GM18511 (cell line): ENCODE measurements at regions not wholly inside any gene's neighbourhood (a gene's known extent, or its start where the extent isn't known, plus 50 kb on each side); places are given as distances from the start of the nearest gene placed in this dataset.
"Not testable (repeated sequence)": the region's sequence is repeated elsewhere in the genome, so short reads cannot be mapped to it uniquely, and the experiment has no call there.

Source experiments
- ATAC-seq: cut with Tn5 transposase; IDR thresholded peaks from one replicate; pipeline ENCODE4 v1.9.1; 2021; ENCODE audit warnings: mild to moderate bottlenecking, moderate library complexity; ENCODE audit not compliant: unreplicated experiment

DNA sequence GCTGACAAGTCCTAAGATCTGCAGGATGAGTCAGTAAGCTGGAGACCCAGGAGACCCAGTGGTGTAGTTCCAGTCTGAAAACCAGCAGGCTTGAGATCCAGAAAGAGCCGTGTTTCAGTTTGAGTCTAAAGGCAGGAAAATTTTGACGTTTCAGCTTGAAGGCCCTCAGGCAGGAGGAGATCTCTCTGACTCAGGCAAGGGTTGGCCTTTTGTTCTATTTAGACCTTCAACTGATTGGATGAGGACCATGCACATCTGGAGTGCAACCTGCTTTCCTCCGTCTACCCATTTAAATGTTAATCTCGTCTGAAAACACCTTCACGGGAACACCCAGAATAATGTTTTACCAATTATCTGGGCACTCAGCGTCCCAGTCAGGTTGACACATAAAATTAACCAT is 69.5 kb downstream of the NPIPA7 start:
- ATAC-seq = not testable (repeated sequence)

DNA sequence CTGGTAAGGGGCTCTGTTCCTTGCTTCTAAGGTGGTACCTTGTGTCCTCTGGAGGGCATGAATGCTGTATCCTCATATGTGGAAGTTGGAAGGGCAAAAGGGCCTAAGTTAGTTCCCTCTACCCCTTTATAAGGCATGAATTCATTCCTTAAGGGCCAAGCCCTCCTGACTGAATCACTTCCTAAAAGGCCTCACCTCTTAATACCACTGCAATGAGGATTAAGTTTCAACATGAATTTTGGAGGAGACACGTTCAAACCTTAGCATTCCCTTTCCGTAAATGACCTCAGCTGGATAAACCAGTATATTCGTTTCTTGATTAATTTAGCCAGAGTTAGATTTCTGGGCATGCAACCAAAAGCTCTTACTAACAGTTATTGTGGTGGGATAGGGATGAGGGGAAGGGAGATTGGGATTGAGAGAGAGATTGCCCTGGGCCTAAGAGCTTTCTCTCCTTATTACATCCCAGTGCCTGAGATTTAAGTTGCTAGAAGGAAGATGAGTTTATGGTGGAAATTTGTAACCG is 70.8 kb downstream of the NPIPA7 start:
- not testable (repeated sequence) for ATAC-seq

DNA sequence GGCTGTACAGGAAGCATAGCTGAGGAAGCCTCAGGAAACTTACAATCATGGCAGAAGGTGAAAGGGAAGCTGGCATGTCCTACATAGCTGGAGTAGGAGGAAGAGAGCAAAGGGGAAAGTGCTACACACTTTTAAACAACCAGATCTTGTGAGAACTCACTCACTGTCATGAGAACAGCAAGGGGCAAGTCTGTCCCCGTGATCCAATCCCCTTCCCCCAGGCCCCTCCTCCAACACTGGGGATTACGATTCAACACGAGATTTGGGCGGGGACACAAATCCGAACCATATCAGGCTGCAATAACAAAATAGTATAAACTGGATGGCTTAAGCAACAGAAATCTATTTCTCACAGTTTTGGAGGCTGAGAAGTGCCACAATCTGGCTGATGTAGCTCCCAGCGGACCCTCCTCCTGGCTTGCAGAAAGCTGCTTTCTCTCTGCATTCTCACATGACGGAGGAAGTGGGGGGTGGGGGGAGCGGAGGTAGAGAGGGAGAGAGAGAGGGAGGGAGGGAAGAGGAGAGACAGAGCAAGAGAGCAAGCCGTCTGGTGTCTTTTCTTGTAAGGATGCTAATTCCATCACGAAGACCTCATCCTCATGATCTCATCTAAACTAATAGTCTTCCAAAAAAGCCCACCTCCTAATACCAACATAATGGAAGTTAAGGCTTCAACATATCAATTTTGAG is 72.9 kb downstream of the NPIPA7 start:
- not testable (repeated sequence) for ATAC-seq

DNA sequence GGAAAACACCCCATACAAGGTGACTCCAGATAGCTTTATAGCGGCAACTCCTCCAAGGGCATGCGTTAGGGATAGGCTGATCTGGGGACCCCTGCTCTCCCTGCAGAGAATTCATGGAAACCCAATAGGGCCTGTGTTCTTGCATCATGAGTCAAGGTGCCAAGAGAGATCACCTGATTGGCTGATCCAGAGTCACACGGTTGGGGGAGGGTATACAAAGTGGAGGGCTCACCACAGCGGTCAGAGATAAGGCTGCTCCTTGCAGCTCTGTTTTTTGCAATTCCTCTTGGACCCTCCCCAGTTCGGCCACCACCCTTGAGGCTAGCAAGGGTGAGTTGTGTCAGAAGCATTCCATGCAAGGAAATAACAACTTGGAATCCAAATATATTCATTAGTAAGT is 79.6 kb downstream of the NPIPA7 start:
- not testable (repeated sequence) for ATAC-seq

DNA sequence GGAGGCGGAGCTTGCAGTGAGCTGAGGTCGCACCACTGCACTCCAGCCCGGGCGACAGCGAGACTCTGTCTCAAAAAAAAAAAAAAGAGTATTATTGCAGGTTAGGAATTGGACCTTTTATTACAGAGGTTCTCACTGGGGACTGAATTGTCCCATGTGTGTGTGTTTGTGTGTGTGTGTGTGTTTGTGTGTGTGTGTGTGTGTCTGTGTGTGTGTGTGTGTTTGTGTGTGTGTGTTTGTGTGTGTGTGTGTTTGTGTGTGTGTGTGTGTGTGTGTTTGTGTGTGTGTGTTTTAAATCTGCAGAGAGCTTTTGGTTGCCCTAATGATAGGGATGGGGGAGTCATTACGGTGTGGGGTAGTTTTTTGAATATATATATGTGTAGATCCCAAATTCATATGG is 84.9 kb downstream of the NPIPA7 start:
- not testable (repeated sequence) for ATAC-seq

DNA sequence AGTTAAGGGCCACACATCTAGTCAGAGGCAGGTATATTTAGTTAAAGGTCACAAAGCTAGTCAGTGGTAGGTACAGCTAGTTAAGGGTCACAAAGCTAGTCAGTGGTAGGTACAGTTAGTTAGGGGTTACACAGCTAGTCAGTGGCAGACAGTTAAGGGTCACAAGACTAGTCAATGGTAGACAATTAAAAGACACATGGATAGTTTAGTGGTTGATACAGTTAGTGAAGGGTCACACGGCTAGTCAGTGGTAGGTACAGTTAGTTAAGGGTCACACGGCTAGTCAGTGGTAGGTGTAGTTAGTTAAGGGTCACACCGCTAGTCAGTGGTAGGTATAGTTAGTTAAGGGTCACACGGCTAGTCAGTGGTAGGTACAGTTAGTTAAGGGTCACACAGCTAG is 110.0 kb downstream of the NPIPA7 start:
- not testable (repeated sequence) for ATAC-seq

DNA sequence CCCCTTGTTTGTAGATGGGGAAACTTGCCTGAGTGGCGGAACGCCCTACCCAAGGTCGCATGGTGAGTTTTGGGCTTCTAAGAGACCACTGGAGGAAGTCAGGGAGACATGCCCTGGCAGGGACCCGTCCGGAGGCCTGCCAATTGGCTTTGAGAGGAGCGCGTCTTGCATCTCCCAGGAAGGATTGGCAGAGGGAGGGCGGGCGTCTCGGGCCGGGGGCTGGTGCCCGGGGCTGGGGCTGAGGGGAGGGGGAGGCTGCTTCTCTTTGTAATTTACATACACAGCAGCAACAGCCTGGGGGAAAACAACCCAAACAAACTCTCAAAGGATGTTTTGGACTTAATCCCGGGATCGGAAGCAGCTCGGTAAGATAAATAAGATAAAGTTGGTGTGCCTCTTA is 110.5 kb downstream of the NPIPA7 start:
- not testable (repeated sequence) for ATAC-seq

DNA sequence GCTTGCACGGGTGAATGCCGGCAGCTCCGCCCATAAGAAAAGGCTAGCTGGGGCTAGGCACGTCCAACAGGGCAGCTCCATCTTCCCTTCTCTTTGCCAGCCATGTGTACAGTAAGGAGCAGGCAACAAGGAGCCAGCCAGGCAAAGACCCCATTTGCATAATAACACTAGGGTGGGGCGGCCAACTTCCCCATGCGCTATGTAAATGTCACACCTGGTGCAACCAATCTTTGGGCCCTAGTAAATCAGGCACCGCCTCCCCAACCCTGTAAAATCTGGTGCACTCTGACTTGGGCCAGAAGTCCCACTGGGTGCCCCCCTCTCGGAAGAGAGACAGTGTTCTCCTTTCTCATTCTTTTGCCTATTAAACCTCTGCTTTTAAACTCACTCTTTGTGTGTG is 115.2 kb downstream of the NPIPA7 start:
- not testable (repeated sequence) for ATAC-seq

DNA sequence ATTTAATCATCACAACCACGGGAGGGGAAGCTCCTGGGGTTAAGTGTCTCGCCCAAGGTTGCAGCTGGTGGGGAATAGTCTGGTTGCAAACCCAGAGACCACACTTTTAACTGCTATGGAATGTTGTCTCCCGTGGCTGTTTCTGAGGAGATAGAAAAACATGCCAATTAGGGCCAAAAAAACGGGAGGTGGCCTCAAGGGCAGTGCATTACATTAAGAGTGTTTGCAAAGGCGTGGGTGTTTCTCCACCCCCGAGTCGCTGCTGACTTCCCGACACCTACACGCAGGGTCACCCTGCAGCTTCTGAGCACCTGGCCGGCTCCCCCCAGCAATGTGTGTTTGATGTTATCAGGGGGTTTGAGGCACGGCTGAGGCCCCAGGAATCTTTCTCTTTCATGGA is 116.1 kb downstream of the NPIPA7 start:
- not testable (repeated sequence) for ATAC-seq

DNA sequence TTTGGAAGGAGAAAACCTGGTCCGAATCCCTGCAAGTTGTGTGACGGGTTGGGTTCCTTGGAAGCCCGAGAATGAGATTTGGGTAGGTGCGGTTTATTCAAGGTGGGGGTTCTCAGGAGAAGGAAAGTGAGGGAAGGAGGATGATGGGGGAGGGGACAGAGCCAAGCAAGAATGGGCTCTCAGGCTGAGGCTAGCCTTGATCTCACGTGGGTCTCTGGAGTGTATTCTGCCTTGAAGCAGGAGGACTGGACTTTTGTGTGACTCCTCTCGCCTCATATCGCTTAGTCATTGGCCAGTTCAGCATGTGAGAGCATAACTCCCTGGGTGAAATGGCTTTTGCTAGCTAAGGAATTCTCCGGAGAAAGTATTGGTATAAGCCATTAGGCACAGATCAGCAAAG is 120.9 kb downstream of the NPIPA7 start:
- not testable (repeated sequence) for ATAC-seq

DNA sequence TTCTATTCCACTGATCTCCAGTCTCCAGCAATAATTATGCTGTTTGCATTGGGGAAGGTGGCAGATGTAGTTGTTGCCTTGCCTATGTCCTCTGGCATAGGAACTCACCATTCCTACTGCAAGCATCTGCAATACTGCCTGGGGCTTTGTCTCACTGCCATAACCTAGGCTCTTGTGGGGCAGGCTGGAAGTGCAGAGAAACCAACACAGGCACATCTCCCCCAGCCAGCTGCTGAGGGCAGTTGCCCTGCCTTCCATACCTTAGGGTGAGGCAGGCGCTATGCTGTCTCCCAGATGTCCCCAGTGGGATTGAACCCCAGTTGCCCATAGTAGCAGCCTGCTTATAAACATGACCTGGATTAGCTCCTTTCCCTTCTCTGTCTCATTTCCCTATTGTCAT is 128.1 kb downstream of the NPIPA7 start:
- not testable (repeated sequence) for ATAC-seq

DNA sequence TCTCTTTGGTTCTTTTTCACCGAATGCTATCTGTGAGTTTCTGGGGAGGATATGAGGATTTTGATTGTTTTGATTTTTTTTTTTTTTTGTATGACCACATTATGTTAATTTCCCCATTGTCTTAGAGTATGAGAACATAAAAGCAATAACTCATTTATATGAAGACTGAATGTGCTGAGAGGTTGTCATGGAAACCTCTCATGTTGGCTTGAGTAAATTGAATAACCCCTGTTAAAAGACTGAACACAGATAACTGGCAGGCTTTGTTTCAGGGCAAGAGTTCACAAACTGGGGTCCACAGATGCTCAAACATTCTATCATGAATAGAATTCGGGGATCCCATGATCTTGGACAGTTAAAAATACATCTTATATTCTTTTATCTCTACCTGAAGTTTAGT is 129.4 kb downstream of the NPIPA7 start:
- ATAC-seq = not testable (repeated sequence)

DNA sequence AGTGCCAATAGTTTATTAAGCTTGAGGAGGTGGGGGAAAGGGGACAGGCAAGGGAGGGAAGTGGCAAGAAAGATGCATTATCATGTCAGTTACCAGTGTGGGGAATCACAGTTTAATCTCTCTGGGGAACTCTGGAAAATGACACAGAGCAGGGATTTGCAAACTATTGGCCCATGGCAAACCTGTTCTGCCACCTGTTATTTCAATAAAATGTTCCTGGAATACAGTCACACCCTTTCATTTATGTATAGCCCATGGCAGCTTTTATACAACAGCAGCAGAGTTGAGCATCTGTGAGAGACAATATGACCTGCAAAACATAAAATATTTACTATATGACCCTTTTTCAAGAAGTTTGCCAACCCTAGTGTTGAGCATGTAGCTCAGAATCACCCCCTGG is 140.5 kb downstream of the NPIPA7 start:
- ATAC-seq = not testable (repeated sequence)

DNA sequence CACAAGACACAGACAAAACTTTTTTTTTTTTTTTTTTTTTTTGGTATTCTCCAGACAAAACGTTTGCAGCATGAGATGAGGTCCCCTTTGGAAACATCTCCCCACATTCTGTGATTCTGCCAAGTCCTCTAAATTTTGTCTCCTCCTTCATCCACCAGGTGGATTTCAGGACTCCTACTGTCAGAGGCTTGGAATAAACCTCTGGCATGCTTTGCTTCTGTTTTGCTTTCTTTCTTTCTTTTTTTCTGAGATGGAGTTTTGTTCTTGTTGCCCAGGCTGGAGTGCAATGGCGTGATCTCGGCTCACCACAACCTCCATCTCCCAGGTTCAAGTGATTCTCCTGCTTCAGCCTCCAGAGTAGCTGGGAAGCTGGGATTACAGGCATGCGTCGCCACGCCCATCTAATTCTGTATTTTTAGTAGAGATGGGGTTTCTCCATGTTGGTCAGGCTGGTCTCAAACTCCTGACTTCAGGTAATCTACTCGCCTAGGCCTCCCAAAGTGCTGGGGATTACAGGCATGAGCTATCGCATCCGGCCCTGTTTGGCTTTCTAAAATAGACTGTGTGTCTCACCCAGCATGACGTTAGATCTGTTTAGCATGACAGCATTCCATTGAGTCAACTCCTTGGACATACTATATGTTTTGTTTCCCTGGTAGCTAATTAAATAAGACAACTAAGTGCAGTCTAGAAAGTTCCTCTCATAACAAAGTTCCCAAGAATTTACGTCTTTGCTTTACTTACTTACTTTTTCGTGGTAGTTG is 142.5 kb downstream of the NPIPA7 start:
- ATAC-seq = not testable (repeated sequence)

DNA sequence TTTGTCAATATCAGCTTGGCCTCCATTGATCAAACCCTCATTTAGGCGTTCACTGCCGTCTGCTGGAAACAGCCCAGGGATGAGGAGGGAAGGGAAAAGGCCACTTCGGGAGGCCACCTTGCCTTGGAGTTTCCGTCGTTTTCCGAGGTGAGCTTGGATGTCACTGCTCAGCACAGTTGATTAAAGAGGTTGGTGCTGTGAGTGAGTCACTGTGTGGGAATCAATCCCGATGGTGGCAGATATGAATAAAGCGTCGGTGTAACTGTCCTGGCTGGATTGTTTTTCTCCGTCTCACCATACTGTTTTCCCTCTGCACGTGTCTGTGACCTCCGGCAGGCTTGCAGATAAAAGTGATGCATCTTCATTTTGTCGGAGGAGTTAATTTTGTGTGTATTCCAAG is 148.1 kb downstream of the NPIPA7 start:
- not testable (repeated sequence) for ATAC-seq

DNA sequence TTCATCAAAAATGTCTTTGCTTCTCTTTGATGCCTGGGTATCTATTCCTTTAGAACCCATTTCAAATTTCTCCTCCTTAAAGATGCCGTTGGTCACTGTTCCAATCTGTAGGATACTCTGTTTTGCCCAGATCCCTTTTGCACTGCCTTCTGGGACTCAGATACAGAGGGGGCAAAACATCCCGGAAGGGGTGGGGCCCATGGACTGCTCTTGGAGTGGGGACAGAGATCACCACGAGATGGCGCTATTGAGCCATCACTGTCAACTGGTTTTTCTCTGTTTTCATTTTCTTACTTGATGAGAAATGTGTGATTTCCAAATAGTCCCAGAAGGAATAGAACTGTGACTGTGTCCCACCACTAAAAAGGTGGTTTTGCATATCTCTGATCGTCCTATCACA is 151.8 kb downstream of the NPIPA7 start:
- ATAC-seq = not testable (repeated sequence)

DNA sequence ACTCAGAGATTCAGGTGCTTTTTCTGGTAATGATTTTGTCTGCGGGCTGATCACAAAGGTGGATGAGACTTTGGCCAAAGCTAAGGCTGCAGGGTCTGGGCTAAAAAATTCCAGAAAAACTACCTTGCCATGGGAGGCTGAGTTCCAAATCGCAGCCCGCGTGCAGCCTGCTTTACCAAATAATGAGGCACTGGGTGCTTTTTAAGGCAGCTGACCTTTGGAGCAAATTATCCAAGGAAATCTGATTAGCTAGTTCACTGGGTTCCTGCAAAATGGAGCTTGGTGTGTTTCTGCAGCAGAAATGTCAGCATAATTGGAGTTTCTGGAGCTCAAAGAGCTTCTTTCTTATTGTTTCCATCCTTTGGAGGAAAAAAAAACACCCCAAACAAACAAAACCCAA is 156.6 kb downstream of the NPIPA7 start:
- not testable (repeated sequence) for ATAC-seq

DNA sequence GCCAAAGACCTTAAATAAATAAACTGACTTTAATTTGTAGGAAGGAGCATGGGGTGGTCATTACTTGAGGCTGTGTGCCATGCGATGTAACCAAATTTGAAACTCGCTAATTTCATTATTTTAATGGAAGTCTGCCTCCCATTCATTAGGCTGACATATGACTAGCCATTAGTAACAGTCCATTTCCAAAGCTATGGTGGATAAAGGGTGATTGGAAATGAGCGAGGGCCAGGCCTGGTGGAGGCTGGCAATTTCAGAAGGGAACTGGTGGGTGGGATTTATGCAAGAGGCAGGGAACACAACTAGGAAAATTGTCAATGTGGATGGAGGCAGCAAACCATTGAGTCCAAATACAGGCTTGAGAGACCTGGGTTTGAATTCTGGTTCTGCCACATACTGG is 157.2 kb downstream of the NPIPA7 start:
- not testable (repeated sequence) for ATAC-seq

DNA sequence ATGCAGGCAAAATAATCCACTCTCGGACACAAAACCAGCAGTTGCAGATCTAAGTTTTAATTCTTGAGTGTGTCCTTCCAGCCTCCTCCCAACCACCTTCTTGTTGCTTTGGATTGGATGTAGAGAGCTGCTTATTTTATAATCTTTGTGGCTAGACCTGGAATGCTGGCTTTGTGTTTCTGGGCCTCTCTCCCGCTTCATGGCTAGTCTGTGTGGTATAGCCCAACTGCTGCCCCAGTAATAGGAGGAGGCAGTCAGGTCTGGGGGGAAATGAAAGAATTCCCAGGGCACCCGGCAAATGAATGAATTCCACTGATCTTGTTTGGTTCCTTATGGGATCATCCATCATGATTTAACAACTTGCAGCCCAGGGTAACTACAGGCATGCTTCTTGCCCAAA is 170.8 kb downstream of the NPIPA7 start:
- not testable (repeated sequence) for ATAC-seq

DNA sequence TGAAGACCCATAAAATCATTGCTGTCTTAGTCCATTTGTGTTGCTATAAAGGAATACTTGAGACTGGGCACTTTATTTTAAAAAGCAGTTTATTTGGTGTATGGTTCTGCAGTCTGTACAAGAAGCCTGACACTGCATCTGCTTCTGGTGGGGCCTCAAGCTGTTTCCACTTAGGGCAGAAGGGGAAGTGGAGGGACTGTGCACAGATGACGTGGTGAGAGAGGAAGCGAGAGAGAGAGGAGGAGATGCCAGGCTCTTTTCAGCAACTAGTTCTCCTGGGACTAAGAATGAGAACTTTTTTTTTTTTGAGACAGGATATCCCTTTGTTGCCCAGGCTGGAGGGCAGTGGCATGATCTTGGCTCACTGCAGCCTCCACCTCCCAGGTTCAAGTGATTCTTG is 171.9 kb downstream of the NPIPA7 start:
- ATAC-seq = not testable (repeated sequence)

DNA sequence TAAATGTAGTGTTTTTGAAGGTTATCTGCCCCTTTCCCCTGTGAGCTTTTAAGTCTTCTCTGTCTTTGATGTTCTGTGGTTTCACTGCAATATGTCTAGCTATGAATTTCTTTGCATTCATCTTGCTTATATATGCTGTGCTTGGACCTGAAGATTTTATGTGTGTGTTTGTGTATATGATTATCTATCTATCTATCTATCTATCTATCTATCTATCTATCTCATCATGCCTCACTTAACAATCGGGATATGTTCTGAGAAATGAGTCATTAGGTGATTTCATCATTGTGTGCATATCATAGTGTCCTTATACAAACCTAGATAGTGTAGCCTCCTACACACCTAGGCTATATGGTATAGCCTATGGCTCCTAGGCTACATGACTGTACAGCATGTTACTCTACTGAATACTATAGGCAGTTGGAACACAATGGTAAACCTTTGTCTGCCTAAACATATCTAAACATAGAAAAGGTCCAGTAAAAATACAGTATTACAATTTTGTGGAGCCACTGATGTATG is 173.9 kb downstream of the NPIPA7 start:
- ATAC-seq = not testable (repeated sequence)
